KMS-11 (cell line): ENCODE measurements at regions not wholly inside any gene's neighbourhood (a gene's known extent, or its start where the extent isn't known, plus 50 kb on each side); places are given as distances from the start of the nearest gene placed in this dataset.

Experiments used
- H2AFZ ChIP-seq: fragments of 200-600 bp; sonication (generic); 2 replicates; pipeline ENCODE4 v1.6.1; 2016; ENCODE audit warnings: antibody characterized with exemption, mixed run types, low read depth
- H3K27ac ChIP-seq: fragments of 200-600 bp; sonication (generic); 2 replicates; pipeline ENCODE4 v1.6.1; 2016; ENCODE audit warnings: mild to moderate bottlenecking, mixed run types
- H3K27me3 ChIP-seq: fragments of 200-600 bp; sonication (generic); 2 replicates; pipeline ENCODE4 v1.6.1; 2017; ENCODE audit warnings: mild to moderate bottlenecking, low read depth, mixed run types, moderate library complexity; ENCODE audit not compliant: insufficient read depth
- H3K36me3 ChIP-seq: fragments of 200-600 bp; sonication (generic); 2 replicates; pipeline ENCODE4 v1.6.1; 2017; ENCODE audit warnings: mild to moderate bottlenecking, mixed run types; ENCODE audit not compliant: insufficient read depth
- H3K4me1 ChIP-seq: fragments of 200-600 bp; sonication (generic); 2 replicates; pipeline ENCODE4 v1.6.1; 2016; ENCODE audit warnings: mild to moderate bottlenecking, low read depth, mixed run types; ENCODE audit not compliant: poor library complexity, severe bottlenecking
- H3K4me2 ChIP-seq: fragments of 200-600 bp; sonication (generic); 2 replicates; pipeline ENCODE4 v1.7.0; 2016; ENCODE audit warnings: mild to moderate bottlenecking, mixed run types
- H3K4me3 ChIP-seq: fragments of 200-600 bp; sonication (generic); IDR thresholded peaks from 2 replicates; pipeline ENCODE4 v1.6.1; 2017; ENCODE audit warnings: low read depth, low read length, mixed read lengths; ENCODE audit not compliant: insufficient read depth
- H3K79me2 ChIP-seq: fragments of 200-600 bp; sonication (generic); 2 replicates; pipeline ENCODE4 v1.6.1; 2016; ENCODE audit warnings: low read depth, mixed run types; ENCODE audit not compliant: insufficient read depth
- H3K9ac ChIP-seq: fragments of 200-600 bp; sonication (generic); 2 replicates; pipeline ENCODE4 v1.6.1; 2016; ENCODE audit warnings: mild to moderate bottlenecking, mixed run types
- H4K20me1 ChIP-seq: fragments of 200-600 bp; sonication (generic); 2 replicates; pipeline ENCODE4 v1.6.1; 2016; ENCODE audit warnings: mild to moderate bottlenecking, mixed run types; ENCODE audit not compliant: insufficient read depth
- CTCF ChIP-seq: fragments of 200-600 bp; sonication (generic); conservative IDR thresholded peaks from 2 replicates; pipeline ENCODE4 v1.6.1; 2017; ENCODE audit warnings: low read depth, mild to moderate bottlenecking, antibody characterized with exemption, low read length, moderate library complexity, mixed read lengths

GRCh38 chr6:84332139-84333034 lies 104.9 kb upstream of the CEP162 start:
- Histone ChIP-seq H2AFZ (no peak overlapping the region), H3K4me1 (no peaks in the 10 kb centered on the region), H3K27ac (no peak overlapping the region), H3K79me2 (no peaks in the 10 kb centered on the region), H4K20me1 (no peaks in the 10 kb centered on the region), H3K27me3 (no peaks in the 10 kb centered on the region), H3K36me3 (no peaks in the 10 kb centered on the region), H3K9ac (no peak overlapping the region), H3K4me3 (no peak overlapping the region), H3K4me2 (no peak overlapping the region)
- TF ChIP-seq CTCF, result no peak

GRCh38 chr6:84330325-84330724 lies 102.9 kb upstream of the CEP162 start:
- Histone ChIP-seq H3K36me3 (no peaks in the 10 kb centered on the region), H3K9ac (no peak overlapping the region), H2AFZ (no peak overlapping the region), H3K27ac (no peak overlapping the region), H4K20me1 (no peaks in the 10 kb centered on the region), H3K27me3 (no peaks in the 10 kb centered on the region), H3K79me2 (no peaks in the 10 kb centered on the region), H3K4me2 (no peak overlapping the region), H3K4me3 (no peak overlapping the region), H3K4me1 (no peaks in the 10 kb centered on the region)
- TF ChIP-seq CTCF, result no peak

GRCh38 chr6:84329516-84329915 lies 102.1 kb upstream of the CEP162 start:
- H4K20me1 ChIP-seq, result no peaks in the 10 kb centered on the region
- H3K4me3 ChIP-seq, result no peak overlapping the region
- H2AFZ ChIP-seq, result no peak overlapping the region
- H3K4me2 ChIP-seq, result no peak overlapping the region
- H3K27ac ChIP-seq, result no peak overlapping the region
- H3K9ac ChIP-seq, result no peak overlapping the region
- H3K4me1 ChIP-seq, result no peaks in the 10 kb centered on the region
- no peak for TF ChIP-seq CTCF
- no peaks in the 10 kb centered on the region for H3K27me3 ChIP-seq
- H3K79me2 ChIP-seq, result no peaks in the 10 kb centered on the region
- H3K36me3 ChIP-seq, result no peaks in the 10 kb centered on the region

GRCh38 chr6:84329077-84329476 lies 101.6 kb upstream of the CEP162 start:
- Histone ChIP-seq H3K36me3 (no peaks in the 10 kb centered on the region), H3K27ac (no peak overlapping the region), H4K20me1 (no peaks in the 10 kb centered on the region), H3K79me2 (no peaks in the 10 kb centered on the region), H3K4me3 (no peak overlapping the region), H3K27me3 (no peaks in the 10 kb centered on the region), H2AFZ (no peak overlapping the region), H3K4me1 (no peaks in the 10 kb centered on the region), H3K4me2 (no peak overlapping the region), H3K9ac (no peak overlapping the region)
- no peak for TF ChIP-seq CTCF
